Lower leg skin (tissue), 4 donors: ENCODE measurements at regions not wholly inside any gene's neighbourhood (a gene's known extent, or its start where the extent isn't known, plus 50 kb on each side); places are given as distances from the start of the nearest gene placed in this dataset.

Experiments used
- DNase-seq, 2 donors: peaks; one replicate each; pipeline ENCODE4 v3.0.0-alpha.2; 2019; ENCODE audit warnings: low spot score in 2 of 2
- H3K4me3 ChIP-seq: fragments of 200-600 bp; sonication (generic); 2 replicates; pipeline ENCODE4 v1.5.1; 2017; ENCODE audit warnings: mild to moderate bottlenecking, low read depth; ENCODE audit not compliant: poor library complexity, severe bottlenecking
- POLR2A ChIP-seq, 2 donors: fragments of 450-650 bp; IDR thresholded peaks; one replicate each; pipeline ENCODE4 v1.6.1; 2016 to 2017; ENCODE audit warnings: antibody characterized with exemption in 2 of 2, mild to moderate bottlenecking in 1 of 2, moderate library complexity in 1 of 2
- WGBS, 2 donors: methylation state at CpG; one replicate each; pipeline ENCODE4 v1.1.5; 2018; 5-methylcytosine and 5-hydroxymethylcytosine counted together
- intact Hi-C: fragments of 100-400 bp; cut with DNase I; formaldehyde crosslinking; loops from one replicate; pipeline ENCODE4 v1.15.0; 2023; ENCODE audit warnings: low total_unique reads
- TF ChIP-seq, protein P1 (sequence below), 3 donors: fragments of 450-650 bp; IDR thresholded peaks; one replicate each; pipeline ENCODE4 v1.5.1; 2016; ENCODE audit warnings: antibody characterized with exemption in 3 of 3, mild to moderate bottlenecking in 3 of 3, moderate library complexity in 2 of 3

DNA sequence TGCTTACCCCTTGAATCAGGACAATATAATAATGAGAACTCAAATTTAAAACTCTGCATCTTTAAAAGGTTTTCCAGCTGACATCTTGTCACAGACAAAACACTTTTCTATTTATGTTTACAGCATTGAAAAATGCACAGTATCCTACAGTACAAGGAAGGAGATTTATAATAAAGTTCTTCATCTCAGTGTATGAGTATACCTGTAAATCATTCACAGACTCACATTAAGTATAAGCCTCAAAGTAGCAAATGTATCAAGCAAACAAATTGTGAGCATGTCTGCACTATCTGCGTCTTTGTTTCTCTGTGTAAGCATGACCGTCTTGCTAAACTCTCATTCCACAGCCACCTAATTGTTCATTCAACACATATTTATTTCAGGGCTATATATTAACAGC is 52.8 kb downstream of the PPP1R2C start:
- DNase-seq = no peak
- intact Hi-C loops = no loop called here
- no peak overlapping the region for H3K4me3 ChIP-seq
- TF ChIP-seq, protein P1, sequence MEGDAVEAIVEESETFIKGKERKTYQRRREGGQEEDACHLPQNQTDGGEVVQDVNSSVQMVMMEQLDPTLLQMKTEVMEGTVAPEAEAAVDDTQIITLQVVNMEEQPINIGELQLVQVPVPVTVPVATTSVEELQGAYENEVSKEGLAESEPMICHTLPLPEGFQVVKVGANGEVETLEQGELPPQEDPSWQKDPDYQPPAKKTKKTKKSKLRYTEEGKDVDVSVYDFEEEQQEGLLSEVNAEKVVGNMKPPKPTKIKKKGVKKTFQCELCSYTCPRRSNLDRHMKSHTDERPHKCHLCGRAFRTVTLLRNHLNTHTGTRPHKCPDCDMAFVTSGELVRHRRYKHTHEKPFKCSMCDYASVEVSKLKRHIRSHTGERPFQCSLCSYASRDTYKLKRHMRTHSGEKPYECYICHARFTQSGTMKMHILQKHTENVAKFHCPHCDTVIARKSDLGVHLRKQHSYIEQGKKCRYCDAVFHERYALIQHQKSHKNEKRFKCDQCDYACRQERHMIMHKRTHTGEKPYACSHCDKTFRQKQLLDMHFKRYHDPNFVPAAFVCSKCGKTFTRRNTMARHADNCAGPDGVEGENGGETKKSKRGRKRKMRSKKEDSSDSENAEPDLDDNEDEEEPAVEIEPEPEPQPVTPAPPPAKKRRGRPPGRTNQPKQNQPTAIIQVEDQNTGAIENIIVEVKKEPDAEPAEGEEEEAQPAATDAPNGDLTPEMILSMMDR (IDR thresholded peaks at IDR 0.05) = no peak
- TF ChIP-seq POLR2A (IDR thresholded peaks at IDR 0.05) = no peak
- 73 to 100% methylated on average over 2 of the region's 2 CpGs for WGBS, 2 donors

- no peak for DNase-seq
- H3K4me3 ChIP-seq = no peak overlapping the region
- TF ChIP-seq, protein P1 (IDR thresholded peaks at IDR 0.05) = no peak
- TF ChIP-seq POLR2A (IDR thresholded peaks at IDR 0.05) = no peak
- 79 to 81% methylated on average over 4 of the region's 4 CpGs for WGBS, 2 donors
- intact Hi-C loops = no loop called here
Measured at GRCh38 chrX:42720209-42720608, 57.8 kb downstream of the PPP1R2C start.

DNA sequence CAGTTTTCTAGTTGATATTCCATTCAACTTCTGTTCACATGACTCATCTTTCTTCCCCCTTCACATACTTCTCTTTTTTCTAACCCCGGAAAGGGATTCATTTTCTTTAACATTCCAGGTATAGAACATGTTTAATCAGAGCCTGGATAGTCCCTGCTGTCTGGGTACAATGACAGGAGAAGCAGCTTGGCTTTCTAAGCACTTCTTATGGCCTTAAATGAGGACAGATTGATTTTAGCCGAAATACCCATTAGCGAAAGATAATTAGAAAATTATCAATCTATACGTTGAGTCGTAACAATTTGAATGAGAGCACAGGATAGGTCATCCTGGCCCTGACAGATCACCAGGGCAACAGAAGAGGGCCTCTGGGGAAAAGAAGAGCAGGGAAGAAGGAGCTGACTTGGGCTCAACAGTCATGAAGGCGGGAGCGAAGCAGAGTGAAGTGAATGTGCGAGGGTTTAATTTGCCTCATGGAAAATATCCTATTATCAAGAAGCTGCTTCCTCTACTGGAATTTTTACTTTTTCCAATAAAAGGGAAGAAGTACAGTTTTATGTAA is 62.2 kb downstream of the PPP1R2C start:
- 76 to 86% methylated on average over 8 of the region's 8 CpGs for WGBS, 2 donors
- no peak overlapping the region for H3K4me3 ChIP-seq
- DNase-seq = no peak
- intact Hi-C loops = no loop called here
- TF ChIP-seq, protein P1 (IDR thresholded peaks at IDR 0.05) = no peak

DNA sequence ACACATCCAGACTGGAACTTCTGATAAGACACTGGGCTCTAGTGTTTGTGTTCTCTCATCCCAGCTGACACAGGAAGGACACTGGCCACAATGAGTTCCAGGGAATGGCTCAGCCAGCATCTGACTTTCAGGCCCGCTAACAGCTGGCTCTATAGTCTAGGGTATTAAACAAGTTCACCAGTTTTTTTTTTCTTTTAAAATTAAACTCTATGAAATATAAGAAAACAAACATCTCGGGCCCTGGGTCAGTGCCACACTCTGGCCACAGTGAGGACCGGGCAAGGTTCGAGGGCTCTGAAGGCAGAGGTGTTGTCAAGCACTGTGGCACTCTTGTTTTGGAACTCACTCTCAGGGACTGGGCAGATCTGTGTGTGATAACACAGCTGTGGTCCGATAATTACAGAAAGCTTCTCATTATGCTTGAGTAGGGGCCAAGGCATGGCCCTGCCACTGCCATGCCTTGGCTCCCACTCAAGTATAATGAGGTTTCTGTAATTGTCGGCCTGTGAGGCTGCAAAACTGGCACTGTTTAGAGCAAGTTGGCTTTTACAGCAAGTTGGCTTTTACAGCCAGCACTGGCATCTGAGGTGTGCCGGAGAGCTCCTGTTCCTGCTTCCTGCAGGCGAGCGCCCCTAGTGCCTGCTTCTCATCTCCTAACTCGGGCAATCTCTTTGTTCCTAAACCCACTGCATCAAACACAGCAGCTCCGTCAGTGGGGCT is 62.8 kb downstream of the PPP1R2C start:
- peak in 1 of 2 donors; percentile 13 for DNase-seq
- H3K4me3 ChIP-seq = no peak overlapping the region
- 25 to 33% methylated on average over 11 of the region's 11 CpGs for WGBS, 2 donors
- intact Hi-C loops = no loop called here
- TF ChIP-seq, protein P1 (IDR thresholded peaks at IDR 0.05) = no peak
- TF ChIP-seq POLR2A (IDR thresholded peaks at IDR 0.05) = no peak

DNA sequence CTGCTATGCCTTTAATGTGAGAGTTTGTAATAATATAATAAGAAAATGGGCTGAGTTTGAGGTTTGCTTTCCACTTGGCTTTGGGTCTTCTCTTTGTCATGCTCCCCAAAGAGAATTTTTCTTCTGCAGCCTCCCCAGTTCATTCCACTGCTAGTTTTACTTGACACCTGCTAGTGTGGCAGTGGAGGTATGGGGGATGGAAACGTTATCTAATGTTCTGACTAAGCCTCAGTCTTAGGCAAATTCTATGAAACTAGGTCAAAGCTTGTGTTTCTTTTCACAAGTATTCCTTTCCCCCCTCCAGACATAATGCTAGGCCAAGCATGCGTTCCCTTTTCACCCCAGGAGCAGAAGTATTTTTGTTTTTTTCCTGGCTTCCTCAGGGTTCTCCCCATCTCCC is 67.5 kb downstream of the PPP1R2C start:
- 63 to 85% methylated on average over 2 of the region's 2 CpGs for WGBS, 2 donors

More for the DNA sequence above, 67.5 kb downstream of the PPP1R2C start:
- DNase-seq = no peak
- no peak for TF ChIP-seq POLR2A (IDR thresholded peaks at IDR 0.05)
- TF ChIP-seq, protein P1 (IDR thresholded peaks at IDR 0.05) = no peak
- no peak overlapping the region for H3K4me3 ChIP-seq
- intact Hi-C loops = no loop called here
